SK-N-SH treated with all-trans-retinoic acid at 6 μM for 48 hours (cell line): ENCODE measurements at regions not wholly inside any gene's neighbourhood (a gene's known extent, or its start where the extent isn't known, plus 50 kb on each side); places are given as distances from the start of the nearest gene placed in this dataset.

Source experiments
- ARNTL ChIP-seq: fragments of 450-650 bp; formaldehyde crosslinking; IDR thresholded peaks from 2 replicates; pipeline ENCODE4 v1.5.0; 2020; ENCODE audit warnings: low read depth, mild to moderate bottlenecking, moderate library complexity, borderline replicate concordance
- CSDC2 ChIP-seq: fragments of 250-450 bp; sonication (Bioruptor Pico); IDR thresholded peaks from 2 replicates; pipeline ENCODE4 v1.5.0; 2020; ENCODE audit warnings: mild to moderate bottlenecking, moderate library complexity
- ESRRG ChIP-seq: fragments of 250-450 bp; sonication (Bioruptor Pico); IDR thresholded peaks from 2 replicates; pipeline ENCODE4 v1.6.1; 2021; ENCODE audit warnings: mild to moderate bottlenecking
- RARB ChIP-seq: fragments of 250-450 bp; sonication (Bioruptor Pico); IDR thresholded peaks from 2 replicates; pipeline ENCODE4 v1.8.0; 2021; ENCODE audit warnings: mild to moderate bottlenecking, moderate library complexity
- TCF4 ChIP-seq: fragments of 250-450 bp; sonication (Bioruptor Pico); IDR thresholded peaks from 2 replicates; pipeline ENCODE4 v1.8.0; 2021; ENCODE audit warnings: mild to moderate bottlenecking, moderate library complexity, borderline replicate concordance
- ZC3H10 ChIP-seq: fragments of 250-450 bp; sonication (Bioruptor Pico); IDR thresholded peaks from 2 replicates; pipeline ENCODE4 v1.5.1; 2021; ENCODE audit warnings: mild to moderate bottlenecking, moderate library complexity
- ZFP30 ChIP-seq: fragments of 450-650 bp; formaldehyde crosslinking; IDR thresholded peaks from 2 replicates; pipeline ENCODE4 v1.5.0; 2022; ENCODE audit warnings: mild to moderate bottlenecking, moderate library complexity
- ZNF70 ChIP-seq: fragments of 450-650 bp; formaldehyde crosslinking; IDR thresholded peaks from 2 replicates; pipeline ENCODE4 v1.5.0; 2020; ENCODE audit warnings: mild to moderate bottlenecking, moderate library complexity
- TF ChIP-seq, protein P1 (sequence below): fragments of 250-450 bp; sonication (Bioruptor Pico); IDR thresholded peaks from 2 replicates; pipeline ENCODE4 v1.8.0; 2020; ENCODE audit warnings: mild to moderate bottlenecking, moderate library complexity, borderline replicate concordance

DNA sequence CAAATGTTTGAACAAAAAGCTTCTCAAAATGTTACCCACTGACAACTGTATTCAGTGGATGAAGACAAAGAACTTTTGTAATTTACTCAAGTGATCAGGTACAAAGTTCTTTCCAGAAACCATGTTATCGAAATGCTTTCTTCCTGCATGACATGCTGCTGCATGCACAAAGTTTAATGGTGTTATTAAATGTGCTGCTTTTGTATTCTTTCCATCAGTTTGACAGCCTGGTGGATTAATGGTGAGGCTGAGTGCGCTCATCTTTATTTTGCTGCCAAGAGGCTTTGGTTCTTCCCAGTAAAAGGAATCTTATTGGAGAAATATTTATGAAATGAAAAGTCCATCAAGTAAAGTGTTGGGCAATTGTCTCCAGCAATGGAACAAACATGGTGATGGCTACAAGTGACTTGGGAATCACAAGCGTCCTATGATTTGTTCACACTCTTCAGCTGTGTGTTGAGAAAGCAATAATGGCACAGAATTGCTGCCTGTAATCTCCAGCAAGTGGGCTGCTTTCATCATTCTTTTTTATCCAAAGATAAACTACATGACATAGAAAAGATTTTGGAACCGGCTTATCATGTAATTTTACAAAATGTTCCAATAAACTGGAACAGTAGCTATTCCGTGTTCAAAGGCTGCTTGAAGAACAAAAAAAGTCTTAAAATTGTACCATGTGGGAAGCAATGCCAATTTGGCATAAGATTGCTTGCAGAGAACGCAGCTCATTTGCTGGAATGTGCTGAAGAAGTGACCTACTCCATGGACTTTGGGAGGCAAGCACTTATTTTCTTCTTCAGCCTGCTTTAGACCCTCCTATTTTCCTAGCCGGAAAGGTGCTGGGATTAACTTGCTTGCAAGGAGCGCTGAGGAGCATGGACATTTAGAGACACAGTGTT, 153.1 kb downstream of the HSD17B3 start:
- no peak for TF ChIP-seq ARNTL (CRISPR knock-in tag)
- no peak for TF ChIP-seq ZC3H10 (CRISPR knock-in tag)
- TF ChIP-seq CSDC2 = no peak
- TF ChIP-seq TCF4 (CRISPR knock-in tag) = no peak
- no peak for TF ChIP-seq ZFP30 (CRISPR knock-in tag)
- TF ChIP-seq ESRRG (CRISPR knock-in tag) = no peak
- TF ChIP-seq ZNF70 (CRISPR knock-in tag) = no peak
- TF ChIP-seq, protein P1, sequence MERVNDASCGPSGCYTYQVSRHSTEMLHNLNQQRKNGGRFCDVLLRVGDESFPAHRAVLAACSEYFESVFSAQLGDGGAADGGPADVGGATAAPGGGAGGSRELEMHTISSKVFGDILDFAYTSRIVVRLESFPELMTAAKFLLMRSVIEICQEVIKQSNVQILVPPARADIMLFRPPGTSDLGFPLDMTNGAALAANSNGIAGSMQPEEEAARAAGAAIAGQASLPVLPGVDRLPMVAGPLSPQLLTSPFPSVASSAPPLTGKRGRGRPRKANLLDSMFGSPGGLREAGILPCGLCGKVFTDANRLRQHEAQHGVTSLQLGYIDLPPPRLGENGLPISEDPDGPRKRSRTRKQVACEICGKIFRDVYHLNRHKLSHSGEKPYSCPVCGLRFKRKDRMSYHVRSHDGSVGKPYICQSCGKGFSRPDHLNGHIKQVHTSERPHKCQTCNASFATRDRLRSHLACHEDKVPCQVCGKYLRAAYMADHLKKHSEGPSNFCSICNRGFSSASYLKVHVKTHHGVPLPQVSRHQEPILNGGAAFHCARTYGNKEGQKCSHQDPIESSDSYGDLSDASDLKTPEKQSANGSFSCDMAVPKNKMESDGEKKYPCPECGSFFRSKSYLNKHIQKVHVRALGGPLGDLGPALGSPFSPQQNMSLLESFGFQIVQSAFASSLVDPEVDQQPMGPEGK (CRISPR knock-in tag) = no peak
- TF ChIP-seq RARB (CRISPR knock-in tag) = no peak
